ENCODE measurements at regions not wholly inside any gene's neighbourhood (a gene's known extent, or its start where the extent isn't known, plus 50 kb on each side); places are given as distances from the start of the nearest gene placed in this dataset.
"Not testable (repeated sequence)": the region's sequence is repeated elsewhere in the genome, so short reads cannot be mapped to it uniquely, and the experiment has no call there.

DNA sequence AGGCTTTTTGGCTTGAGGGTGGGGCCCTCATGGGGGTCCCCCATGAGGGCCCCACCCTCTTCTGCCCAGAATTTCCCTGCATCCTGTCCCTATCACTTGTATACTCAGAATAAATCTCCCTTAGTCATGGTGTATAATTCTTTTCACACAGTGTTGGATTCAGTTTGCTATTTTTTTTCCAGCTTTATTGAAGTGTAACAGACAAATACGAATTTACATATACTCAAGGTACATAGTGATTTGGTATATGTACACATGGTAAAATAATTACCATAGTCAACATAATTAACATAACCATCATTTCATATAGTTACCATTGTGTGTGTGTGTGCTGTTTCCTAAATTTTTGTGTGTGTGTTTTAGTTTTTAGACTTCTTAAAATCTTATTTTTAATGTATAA lies 289.4 kb downstream of the CNTNAP3B start:
- not testable (repeated sequence) for DNase-seq

GRCh38 chr9:41838953-41839352 lies 290.3 kb downstream of the CNTNAP3B start:
- not testable (repeated sequence) for DNase-seq

DNA sequence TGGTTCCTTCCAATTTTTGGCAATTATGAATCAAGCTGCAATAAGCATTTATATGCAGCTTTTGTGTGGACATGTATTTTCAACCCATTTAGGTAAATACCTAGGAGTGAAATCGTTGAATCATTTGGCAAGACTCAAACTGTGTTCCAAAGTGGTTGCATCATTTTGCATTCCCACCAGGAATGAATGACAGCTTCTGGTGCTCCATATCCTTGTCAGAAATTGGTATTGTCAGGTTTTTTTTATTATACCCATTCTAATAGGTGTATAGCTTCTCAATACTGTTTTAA lies 290.7 kb downstream of the CNTNAP3B start:
- DNase-seq = not testable (repeated sequence)

DNA sequence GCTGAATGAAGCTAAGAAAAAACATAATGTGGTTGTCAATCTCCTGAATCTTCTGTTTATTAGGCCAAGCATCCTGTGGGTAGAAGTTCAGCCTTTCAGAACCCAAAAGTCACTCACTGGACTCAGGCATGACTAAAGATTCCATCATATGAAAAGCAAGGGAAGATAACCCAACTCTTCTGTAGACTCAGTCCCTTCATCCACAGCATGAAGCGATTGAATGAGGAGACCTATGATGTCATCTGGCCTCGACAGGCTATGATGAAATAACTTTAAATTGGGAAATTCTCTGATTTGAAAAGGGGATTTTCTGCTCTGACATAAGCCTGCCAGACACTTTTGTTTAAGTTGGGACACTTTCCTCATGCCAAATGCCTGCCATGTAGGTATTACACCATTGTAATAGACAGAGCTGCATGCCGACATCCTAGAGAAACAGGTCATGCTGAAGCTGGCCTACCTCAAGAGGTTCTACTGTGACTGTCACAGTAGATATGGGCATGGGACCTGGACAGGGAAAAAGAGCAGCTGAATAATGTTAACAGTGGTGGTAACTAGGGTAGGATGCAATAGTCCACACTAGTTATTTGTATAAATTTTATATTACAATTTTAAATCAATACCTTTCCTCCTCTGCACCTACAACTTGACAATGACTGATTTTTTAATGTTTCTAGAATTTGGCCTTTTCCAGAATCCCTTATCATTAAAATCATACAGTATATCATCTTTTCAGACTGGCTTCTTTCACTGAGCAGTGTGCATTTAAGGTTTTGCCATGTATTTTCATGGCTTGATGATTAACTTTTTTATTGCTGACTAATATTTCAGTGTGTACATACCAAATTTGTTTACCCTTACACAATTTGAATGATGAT lies 291.3 kb downstream of the CNTNAP3B start:
- DNase-seq = not testable (repeated sequence)

GRCh38 chr9:41833108-41833507 lies 296.1 kb downstream of the CNTNAP3B start:
- not testable (repeated sequence) for DNase-seq

GRCh38 chr9:41824723-41825122 lies 304.5 kb downstream of the CNTNAP3B start:
- not testable (repeated sequence) for DNase-seq

DNA sequence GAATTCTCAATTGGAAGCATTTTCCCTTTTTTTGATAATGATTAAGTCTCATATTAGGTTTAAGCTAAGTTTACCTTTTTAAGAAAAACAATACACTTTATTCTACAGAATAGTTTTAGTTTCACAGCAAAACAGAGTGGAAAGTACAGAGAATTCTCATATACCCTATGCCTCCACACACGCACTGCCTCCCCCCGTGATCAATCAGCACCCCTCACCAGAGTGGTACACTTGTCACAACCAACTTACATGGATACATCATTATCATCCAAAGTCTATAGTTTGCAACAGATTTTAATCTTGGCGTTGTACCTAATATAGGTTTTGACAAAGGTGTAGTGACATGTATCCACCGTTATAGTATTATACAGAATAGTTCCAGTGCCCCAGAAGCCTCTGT lies 326.5 kb downstream of the CNTNAP3B start:
- not testable (repeated sequence) for DNase-seq

- not testable (repeated sequence) for DNase-seq
Observed at GRCh38 chr9:41798684-41799083, 330.5 kb downstream of the CNTNAP3B start.

- not testable (repeated sequence) for DNase-seq
Observed at GRCh38 chr9:41790719-41791363, 338.4 kb downstream of the CNTNAP3B start.

DNA sequence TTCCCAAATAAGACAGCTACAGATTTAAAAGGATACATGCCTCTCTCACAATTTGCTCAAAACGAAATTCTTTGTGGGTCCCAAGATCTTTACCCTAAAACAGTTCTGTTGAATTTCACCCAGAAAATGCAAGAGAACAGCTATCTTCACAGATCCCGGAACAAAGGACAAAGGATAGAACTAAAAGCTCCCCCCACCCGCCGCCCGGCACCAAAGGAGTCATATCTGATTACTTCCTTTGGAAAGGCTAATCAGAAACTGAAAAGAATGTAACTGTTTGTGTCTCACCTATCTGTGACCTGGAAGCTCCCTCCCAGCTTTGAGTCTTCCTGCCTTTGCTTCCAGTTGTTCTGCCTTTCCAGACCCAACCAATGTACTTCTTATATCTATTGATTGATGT lies 339.2 kb downstream of the CNTNAP3B start:
- DNase-seq = not testable (repeated sequence)

DNA sequence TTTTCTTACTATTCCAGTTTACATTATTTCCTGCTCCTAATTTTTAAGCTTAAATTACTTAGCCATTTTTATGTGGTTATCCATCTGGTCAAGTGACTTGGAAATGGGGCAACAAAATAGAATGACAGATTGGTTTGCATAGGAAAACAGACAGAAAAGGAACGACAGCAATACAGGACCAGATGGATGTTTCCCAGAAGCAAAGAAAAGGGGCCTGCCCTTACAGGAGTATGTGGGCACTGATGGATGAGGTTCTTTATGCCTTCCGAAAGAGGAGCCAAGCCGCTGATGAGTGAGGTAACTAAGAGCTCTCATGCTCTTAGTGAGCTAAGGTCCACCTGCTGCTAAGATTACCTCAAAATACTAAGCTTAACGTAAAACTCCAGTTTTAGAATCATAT lies 339.8 kb downstream of the CNTNAP3B start:
- not testable (repeated sequence) for DNase-seq

DNA sequence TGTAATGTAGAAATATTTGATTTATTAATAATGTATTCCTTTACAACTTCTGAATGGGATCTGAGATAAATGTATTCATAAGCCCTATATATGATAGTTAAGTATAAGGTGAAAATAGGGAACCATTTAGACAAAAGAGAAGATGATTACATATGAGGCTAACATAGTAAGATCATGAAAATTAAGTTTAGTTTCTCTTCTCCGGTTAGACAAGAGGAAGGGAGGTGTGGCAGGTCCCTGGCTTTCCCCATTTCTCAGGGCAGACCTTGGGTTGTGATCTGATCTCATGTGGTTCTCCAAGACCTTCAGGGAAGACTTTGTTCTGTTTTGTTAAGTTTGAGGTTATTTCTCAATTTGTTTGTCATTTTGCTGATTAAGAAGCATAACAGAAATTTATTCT lies 341.3 kb downstream of the CNTNAP3B start:
- not testable (repeated sequence) for DNase-seq

- DNase-seq = not testable (repeated sequence)
Observed at GRCh38 chr9:41787270-41787669, 342.0 kb downstream of the CNTNAP3B start.

DNA sequence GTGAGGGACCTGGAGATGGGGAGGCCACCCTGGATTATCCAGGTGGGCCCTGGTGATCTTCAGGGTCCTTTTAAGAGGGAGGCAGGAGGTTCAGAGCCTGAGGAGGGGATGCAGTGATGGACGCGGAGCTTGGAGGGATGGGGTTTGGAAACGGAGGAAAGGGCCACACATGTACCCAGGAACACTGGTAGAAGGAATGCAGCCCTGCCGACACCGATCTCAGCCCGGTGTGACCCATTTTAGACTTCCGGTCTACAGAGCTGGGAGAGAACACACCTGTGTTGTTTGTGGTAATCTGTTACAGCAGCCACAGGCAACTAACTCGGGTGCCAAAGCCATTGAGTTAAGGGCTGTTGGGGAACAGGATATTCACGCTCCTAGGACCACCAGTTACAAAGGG lies 345.2 kb downstream of the CNTNAP3B start:
- DNase-seq = not testable (repeated sequence)

GRCh38 chr9:41783070-41783810 lies 346.0 kb downstream of the CNTNAP3B start:
- DNase-seq = not testable (repeated sequence)

DNA sequence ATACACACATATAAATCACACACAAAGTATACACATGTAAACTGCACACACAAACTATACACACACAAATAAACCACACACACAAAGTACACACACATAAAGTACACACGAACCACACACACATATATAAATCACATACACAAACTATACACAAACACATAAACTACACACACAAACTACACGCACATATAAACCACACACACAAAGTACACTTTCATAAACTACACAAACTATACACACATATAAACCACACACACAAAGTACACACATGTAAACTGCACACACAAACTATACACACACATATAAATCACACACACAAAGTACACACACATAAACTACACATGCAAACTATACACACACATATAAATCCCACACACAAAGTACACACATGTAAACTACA lies 347.3 kb downstream of the CNTNAP3B start:
- not testable (repeated sequence) for DNase-seq

DNA sequence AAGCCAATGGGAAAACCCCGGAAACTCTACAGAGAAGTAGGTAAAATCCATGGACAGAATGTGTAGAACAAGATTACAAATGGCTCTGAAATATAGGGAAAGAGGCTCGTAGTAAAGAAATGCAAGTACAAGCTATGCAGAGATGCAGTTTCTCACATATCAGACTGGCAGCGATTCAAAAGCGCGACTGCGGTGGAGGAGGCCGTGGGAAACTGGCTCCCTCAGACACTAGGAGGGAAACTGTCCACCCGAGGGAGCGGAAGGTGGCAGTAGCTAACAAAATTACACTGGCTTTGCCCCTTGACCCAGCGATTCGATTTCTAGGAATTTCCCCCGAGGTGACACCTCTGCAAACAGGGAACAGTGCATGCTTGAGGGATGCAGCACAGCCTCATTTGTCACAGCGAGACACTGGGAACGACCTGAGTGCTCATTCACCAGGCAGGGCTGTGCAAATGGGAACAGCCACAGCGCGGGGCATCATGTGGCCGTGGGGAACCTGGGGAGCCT lies 349.3 kb downstream of the CNTNAP3B start:
- DNase-seq = not testable (repeated sequence)

DNA sequence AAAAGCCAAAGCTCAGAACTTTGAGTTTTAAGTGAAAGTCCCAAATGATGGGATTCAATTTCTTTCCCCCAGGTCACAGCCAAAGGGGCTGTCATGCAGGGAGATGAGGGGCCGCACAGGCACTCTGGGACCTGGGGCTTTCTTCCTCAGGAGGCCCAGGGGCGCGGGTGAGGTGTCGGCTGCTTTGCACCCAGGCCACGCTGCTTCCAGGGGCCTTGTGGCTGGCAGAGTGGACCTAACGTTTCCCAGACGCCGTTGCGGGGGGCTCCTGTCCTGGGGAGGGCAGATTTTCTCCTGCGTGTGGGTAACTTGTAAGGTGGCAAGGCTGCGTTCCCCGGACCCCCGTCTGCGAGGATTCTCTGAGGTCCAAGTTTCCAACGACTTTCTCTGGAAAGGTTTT lies 350.0 kb downstream of the CNTNAP3B start:
- DNase-seq = not testable (repeated sequence)

GRCh38 chr9:41778535-41779071 lies 350.6 kb downstream of the CNTNAP3B start:
- not testable (repeated sequence) for DNase-seq

DNA sequence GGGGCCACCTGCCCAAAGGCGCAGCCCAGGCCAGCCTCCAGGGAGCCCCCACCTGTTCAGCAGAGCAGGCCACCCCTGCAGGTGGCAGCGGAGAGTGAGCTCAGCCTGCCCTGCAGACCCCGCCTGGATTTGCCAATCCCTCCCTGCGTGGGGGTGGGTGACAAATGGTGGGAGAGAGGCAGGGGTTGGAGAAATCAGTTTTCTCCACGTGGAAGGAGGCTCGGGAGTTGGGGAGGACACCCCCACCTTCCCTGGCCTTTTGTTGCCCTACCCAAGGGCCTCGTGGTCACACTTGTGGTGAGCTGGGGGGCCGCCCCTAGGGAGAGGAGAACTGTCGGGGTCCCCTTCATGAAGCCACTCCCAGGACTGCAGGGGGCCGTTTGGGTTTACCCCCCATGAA lies 351.7 kb downstream of the CNTNAP3B start:
- not testable (repeated sequence) for DNase-seq

- DNase-seq = not testable (repeated sequence)
Observed at GRCh38 chr9:41772541-41772940, 356.7 kb downstream of the CNTNAP3B start.

- DNase-seq = not testable (repeated sequence)
Observed at GRCh38 chr9:41771693-41772092, 357.5 kb downstream of the CNTNAP3B start.

- DNase-seq = not testable (repeated sequence)
Observed at GRCh38 chr9:41754822-41755221, 374.4 kb downstream of the CNTNAP3B start.

Measured in 8988T (cell line).